DND-41 (cell line): ENCODE measurements at regions not wholly inside any gene's neighbourhood (a gene's known extent, or its start where the extent isn't known, plus 50 kb on each side); places are given as distances from the start of the nearest gene placed in this dataset.

ENCODE experiments used
- ATAC-seq: fragments of 200-7000 bp; cut with Tn5 transposase; 3 replicates; pipeline ENCODE4 v1.9.1; 2021; ENCODE audit warnings: low read depth; ENCODE audit not compliant: insufficient read depth
- DNase-seq: peaks from one replicate; pipeline ENCODE4 v3.0.0-alpha.2; 2020
- H2AFZ ChIP-seq: 2 replicates; pipeline ENCODE4 v1.6.0; 2012; ENCODE audit warnings: low read depth, low read length
- H3K27ac ChIP-seq: 2 replicates; pipeline ENCODE4 v1.5.1; 2012; ENCODE audit warnings: low read length, inconsistent platforms
- H3K27me3 ChIP-seq: fragments of 200-600 bp; sonication (generic); 2 replicates; pipeline ENCODE4 v1.6.0; 2012; ENCODE audit warnings: low read length, mild to moderate bottlenecking, inconsistent platforms; ENCODE audit not compliant: insufficient read depth, poor library complexity
- H3K36me3 ChIP-seq: 2 replicates; pipeline ENCODE4 v1.5.1; 2012; ENCODE audit warnings: low read length, inconsistent platforms; ENCODE audit not compliant: insufficient read depth
- H3K4me1 ChIP-seq: 2 replicates; pipeline ENCODE4 v1.5.1; 2012; ENCODE audit warnings: mild to moderate bottlenecking, low read length; ENCODE audit not compliant: insufficient read depth
- H3K4me2 ChIP-seq: 2 replicates; pipeline ENCODE4 v1.6.0; 2012; ENCODE audit warnings: mild to moderate bottlenecking, moderate library complexity, low read length, inconsistent platforms; ENCODE audit not compliant: insufficient read depth
- H3K4me3 ChIP-seq, 2 experiments: fragments of 200-600 bp in 1 of 2; shearing (Covaris generic) in 1 of 2; 2 replicates each; pipeline ENCODE4 v1.5.1; 2012 to 2016; ENCODE audit warnings: inconsistent platforms in 2 of 2, low read length in 2 of 2, mild to moderate bottlenecking in 2 of 2, low read depth in 1 of 2, moderate library complexity in 1 of 2
- H3K79me2 ChIP-seq: 2 replicates; pipeline ENCODE4 v1.6.0; 2012; ENCODE audit warnings: low read length, inconsistent platforms; ENCODE audit not compliant: insufficient read depth
- H3K9ac ChIP-seq: 2 replicates; pipeline ENCODE4 v1.6.0; 2012; ENCODE audit warnings: low read depth, mild to moderate bottlenecking, inconsistent platforms, low read length, moderate library complexity
- H3K9me3 ChIP-seq: 2 replicates; pipeline ENCODE4 v1.5.1; 2012; ENCODE audit warnings: low read length, moderate library complexity, mild to moderate bottlenecking, inconsistent platforms; ENCODE audit not compliant: insufficient read depth, severe bottlenecking
- H4K20me1 ChIP-seq: 2 replicates; pipeline ENCODE4 v1.6.0; 2012; ENCODE audit warnings: low read length; ENCODE audit not compliant: insufficient read depth
- CTCF ChIP-seq: IDR thresholded peaks from 2 replicates; pipeline ENCODE4 v1.5.1; 2012; ENCODE audit warnings: borderline replicate concordance, low read length, moderate library complexity, mild to moderate bottlenecking; ENCODE audit not compliant: poor library complexity, severe bottlenecking; ENCODE audit errors: extremely low read depth
- EZH2 ChIP-seq: IDR thresholded peaks from 3 replicates; pipeline ENCODE4 v1.6.1; 2012; ENCODE audit warnings: borderline replicate concordance, low read depth, mild to moderate bottlenecking, moderate library complexity, low read length, inconsistent platforms; ENCODE audit not compliant: severe bottlenecking

DNA sequence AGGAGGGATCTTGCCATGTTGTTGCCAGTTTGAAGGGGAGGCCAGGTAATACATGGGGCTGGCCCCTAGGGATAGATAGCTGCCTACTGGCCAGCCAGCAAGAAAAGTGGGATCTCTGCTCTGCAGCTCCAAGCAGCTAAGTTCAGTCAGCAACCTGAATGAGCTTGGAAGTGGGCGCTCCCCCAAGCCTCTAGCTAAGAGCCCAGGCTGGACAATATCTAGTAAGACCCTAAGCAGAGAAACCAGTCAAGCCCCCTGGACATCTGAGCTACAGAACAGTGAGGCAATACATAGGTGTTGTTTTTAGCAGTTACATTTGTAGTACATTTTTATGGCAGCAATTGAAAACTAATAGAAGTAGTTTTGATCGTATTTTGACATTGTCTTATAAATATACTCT is 409.8 kb upstream of the SMIM21 start:
- Histone ChIP-seq H3K4me3 (no peak overlapping the region), H3K27me3 (peaks cover 7% of the 10 kb centered on the region), H3K36me3 (no peaks in the 10 kb centered on the region), H2AFZ (no peak overlapping the region), H3K27ac (no peak overlapping the region), H3K4me1 (no peaks in the 10 kb centered on the region), H4K20me1 (no peaks in the 10 kb centered on the region), H3K9ac (no peak overlapping the region), H3K4me2 (no peak overlapping the region), H3K9me3 (no peaks in the 10 kb centered on the region), H3K79me2 (no peaks in the 10 kb centered on the region)
- no peak for DNase-seq
- ATAC-seq: no peak
- TF ChIP-seq CTCF (no peak), EZH2 (no peak)

DNA sequence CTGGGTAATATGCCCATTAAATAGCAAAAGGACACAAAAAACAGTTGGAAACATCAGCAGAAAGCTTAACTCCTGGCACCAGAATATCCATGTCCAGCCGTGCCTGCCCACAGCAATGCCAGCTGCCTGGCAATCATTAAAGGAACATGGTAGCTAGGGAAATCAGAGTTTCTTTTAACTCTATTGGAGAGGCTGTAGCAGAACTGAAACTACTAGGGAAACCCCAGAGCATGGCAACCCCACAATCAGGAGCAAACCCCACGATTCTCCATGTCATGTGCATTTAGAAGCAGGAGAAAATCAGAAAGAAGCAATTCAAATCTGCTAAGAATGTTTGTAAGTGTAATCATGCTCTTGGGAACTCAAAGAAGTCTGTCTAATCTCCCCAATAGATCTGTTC is 409.0 kb upstream of the SMIM21 start:
- Histone ChIP-seq H3K4me3 (no peak overlapping the region), H3K79me2 (no peaks in the 10 kb centered on the region), H3K36me3 (no peaks in the 10 kb centered on the region), H3K9me3 (no peaks in the 10 kb centered on the region), H3K27me3 (peaks cover 7% of the 10 kb centered on the region), H3K27ac (no peak overlapping the region), H3K4me1 (no peaks in the 10 kb centered on the region), H2AFZ (no peak overlapping the region), H3K9ac (no peak overlapping the region), H4K20me1 (no peaks in the 10 kb centered on the region), H3K4me2 (no peak overlapping the region)
- ATAC-seq (no peak), DNase-seq (no peak)
- no peak for TF ChIP-seq EZH2
- TF ChIP-seq CTCF: no peak

DNA sequence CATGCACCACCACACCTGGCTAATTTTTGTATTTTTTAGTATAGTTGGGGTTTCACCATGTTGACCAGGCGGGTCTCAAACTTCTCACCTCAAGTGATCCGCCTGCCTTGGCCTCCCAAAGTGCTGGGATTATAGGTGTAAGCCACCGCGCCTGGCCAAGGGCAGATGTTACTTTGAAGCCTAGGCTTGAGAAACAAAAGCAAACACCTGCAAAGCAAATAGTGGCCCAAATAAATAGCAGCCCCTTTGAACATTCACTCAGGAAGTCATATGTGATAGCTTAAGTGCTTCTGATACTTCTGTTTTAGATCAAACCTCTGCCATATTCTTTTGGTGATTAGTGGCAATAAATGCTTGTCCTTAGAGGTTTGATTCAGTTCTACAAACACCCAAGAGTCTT is 404.5 kb upstream of the SMIM21 start:
- H3K79me2 ChIP-seq: no peaks in the 10 kb centered on the region
- H4K20me1 ChIP-seq: no peaks in the 10 kb centered on the region
- H2AFZ ChIP-seq: no peak overlapping the region
- H3K4me1 ChIP-seq: no peaks in the 10 kb centered on the region
- no peak for DNase-seq
- H3K9me3 ChIP-seq: no peaks in the 10 kb centered on the region
- H3K4me2 ChIP-seq: no peak overlapping the region
- H3K27ac ChIP-seq: no peak overlapping the region
- TF ChIP-seq CTCF: no peak
- no peak for TF ChIP-seq EZH2
- H3K4me3 ChIP-seq: no peak overlapping the region
- ATAC-seq: no peak
- peaks cover 7% of the 10 kb centered on the region for H3K27me3 ChIP-seq
- no peak overlapping the region for H3K9ac ChIP-seq
- H3K36me3 ChIP-seq: no peaks in the 10 kb centered on the region

- Histone ChIP-seq H3K27me3 (no peaks in the 10 kb centered on the region), H3K4me3 (no peak overlapping the region), H3K36me3 (no peaks in the 10 kb centered on the region), H3K9me3 (no peaks in the 10 kb centered on the region), H2AFZ (no peak overlapping the region), H3K27ac (no peak overlapping the region), H3K79me2 (no peaks in the 10 kb centered on the region), H3K4me1 (no peaks in the 10 kb centered on the region), H3K9ac (no peak overlapping the region), H4K20me1 (no peaks in the 10 kb centered on the region), H3K4me2 (no peak overlapping the region)
- ATAC-seq (no peak), DNase-seq (no peak)
- TF ChIP-seq EZH2 (no peak), CTCF (no peak)
These were observed 403.3 kb upstream of the SMIM21 start for GRCh38 chr18:75830828-75831227.
